Upper lobe of right lung (tissue), 1 donor: ENCODE measurements at regions not wholly inside any gene's neighbourhood (a gene's known extent, or its start where the extent isn't known, plus 50 kb on each side); places are given as distances from the start of the nearest gene placed in this dataset.
A peak's percentile ranks its signal among the peaks of the same experiment; 100 is the strongest.

Source experiments
- ATAC-seq: fragments of 200-7000 bp; cut with Tn5 transposase; one replicate; pipeline ENCODE4 v1.9.1; 2020; ENCODE audit warnings: mild to moderate bottlenecking, moderate library complexity
- DNase-seq: peaks from one replicate; pipeline ENCODE4 v3.0.0-alpha.2; 2020
- H3K27ac ChIP-seq: fragments of 200-600 bp; one replicate; pipeline ENCODE4 v1.8.0; 2022
- H3K27me3 ChIP-seq: fragments of 200-600 bp; one replicate; pipeline ENCODE4 v1.8.0; 2022; ENCODE audit warnings: mild to moderate bottlenecking
- H3K36me3 ChIP-seq: fragments of 200-600 bp; one replicate; pipeline ENCODE4 v1.8.0; 2022
- H3K4me1 ChIP-seq: fragments of 200-600 bp; one replicate; pipeline ENCODE4 v1.8.0; 2022
- H3K4me3 ChIP-seq: fragments of 200-600 bp; one replicate; pipeline ENCODE4 v1.8.0; 2022; ENCODE audit warnings: mild to moderate bottlenecking
- H3K9me3 ChIP-seq: fragments of 200-600 bp; one replicate; pipeline ENCODE4 v1.8.0; 2022
- CTCF ChIP-seq: fragments of 200-600 bp; IDR thresholded peaks from one replicate; pipeline ENCODE4 v1.8.0; 2022; ENCODE audit warnings: antibody characterized with exemption
- intact Hi-C: fragments of 100-400 bp; cut with DNase I; formaldehyde crosslinking; loops from one replicate; pipeline ENCODE4 v1.11.0; 2022
- donor health status: DM: no; HTN: yes; CAD: no; lungs with severe emphysema.

GRCh38 chr5:68407311-68408239 lies 192.0 kb downstream of the PIK3R1 start:
- H3K27me3 ChIP-seq = no peaks in the 10 kb centered on the region

GRCh38 chr5:68408345-68408871 lies 192.9 kb downstream of the PIK3R1 start:
- Histone ChIP-seq H3K4me1 (peaks cover 14% of the 10 kb centered on the region), H3K27ac (no peak overlapping the region), H3K4me3 (no peak overlapping the region), H3K36me3 (no peaks in the 10 kb centered on the region), H3K9me3 (no peaks in the 10 kb centered on the region), H3K27me3 (no peaks in the 10 kb centered on the region)
- TF ChIP-seq CTCF = no peak
- DNase-seq (no peak), ATAC-seq (no peak)
- intact Hi-C loops = no loop called here

More at GRCh38 chr5:68407311-68408239, 192.0 kb downstream of the PIK3R1 start:
- Histone ChIP-seq H3K27ac (no peak overlapping the region), H3K36me3 (no peaks in the 10 kb centered on the region), H3K4me3 (no peak overlapping the region), H3K9me3 (no peaks in the 10 kb centered on the region), H3K4me1 (peaks cover 14% of the 10 kb centered on the region)
- DNase-seq (no peak), ATAC-seq (no peak)
- no peak for TF ChIP-seq CTCF
- intact Hi-C loops = no loop called here

- Histone ChIP-seq H3K9me3 (no peaks in the 10 kb centered on the region), H3K4me3 (no peak overlapping the region), H3K36me3 (no peaks in the 10 kb centered on the region), H3K27me3 (no peaks in the 10 kb centered on the region), H3K27ac (no peak overlapping the region), H3K4me1 (peaks cover 14% of the 10 kb centered on the region)
- DNase-seq (no peak), ATAC-seq (no peak)
- intact Hi-C loops = no loop called here
- TF ChIP-seq CTCF = no peak
Observed at GRCh38 chr5:68409259-68409658, 193.7 kb downstream of the PIK3R1 start.

GRCh38 chr5:68411161-68411560 lies 195.6 kb downstream of the PIK3R1 start:
- Histone ChIP-seq H3K9me3 (no peaks in the 10 kb centered on the region), H3K4me3 (no peak overlapping the region), H3K36me3 (no peaks in the 10 kb centered on the region), H3K27me3 (no peaks in the 10 kb centered on the region), H3K27ac (no peak overlapping the region), H3K4me1 (peaks cover 17% of the 10 kb centered on the region)
- intact Hi-C loops = no loop called here
- no peak for DNase-seq
- no peak for ATAC-seq
- TF ChIP-seq CTCF = no peak

GRCh38 chr5:68415177-68416085 lies 199.9 kb downstream of the PIK3R1 start:
- intact Hi-C loops = no loop called here
- no peak for TF ChIP-seq CTCF
- H3K4me1 ChIP-seq = peaks cover 15% of the 10 kb centered on the region
- no peak overlapping the region for H3K27ac ChIP-seq
- ATAC-seq (peak; percentile 73), DNase-seq (no peak)
- no peak overlapping the region for H3K4me3 ChIP-seq
- no peaks in the 10 kb centered on the region for H3K9me3 ChIP-seq
- no peaks in the 10 kb centered on the region for H3K27me3 ChIP-seq
- H3K36me3 ChIP-seq = no peaks in the 10 kb centered on the region
